ENCODE measurements at regions not wholly inside any gene's neighbourhood (a gene's known extent, or its start where the extent isn't known, plus 50 kb on each side); places are given as distances from the start of the nearest gene placed in this dataset.

DNA sequence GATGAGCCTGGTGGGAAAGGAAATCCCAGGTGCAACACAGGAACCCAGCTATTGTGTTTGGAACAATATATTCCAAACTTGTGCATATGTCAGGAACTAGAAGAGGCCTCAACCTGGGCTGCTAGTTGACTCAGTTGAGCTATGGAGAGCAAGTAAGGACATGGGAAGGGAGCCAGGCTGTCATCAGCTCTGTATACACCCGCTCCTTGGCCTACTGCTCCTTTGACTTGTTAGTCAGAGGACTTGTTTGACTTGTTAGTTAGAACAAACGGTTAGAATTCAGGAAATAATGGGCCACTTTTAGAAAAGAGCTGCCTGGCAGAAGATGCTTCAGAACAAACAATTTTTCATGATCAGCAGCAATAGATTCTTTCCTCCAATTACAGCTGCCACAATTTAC, 76.4 kb downstream of the CBLL2 start:
- Histone ChIP-seq H3K27me3 (ENCODE audit: control insufficient read depth in 2 of 2, insufficient read depth in 2 of 2, low read length in 2 of 2) (no peaks in the 10 kb centered on the region), H3K27ac (ENCODE audit: low read depth in 1 of 2, low read length in 2 of 2) (no peak overlapping the region), H3K79me2 (ENCODE audit: insufficient read depth, low read length) (no peaks in the 10 kb centered on the region), H3K36me3 (replicated peaks in 1 of 2; ENCODE audit: control insufficient read depth in 1 of 2, insufficient read depth in 2 of 2, low read length in 2 of 2) (no peaks in the 10 kb centered on the region), H3K4me3 (replicated peaks in 1 of 3; ENCODE audit: low read depth in 2 of 3, low read length in 3 of 3) (no peak overlapping the region), H3K4me1 (ENCODE audit: control insufficient read depth in 1 of 2, insufficient read depth in 2 of 2, low read length in 2 of 2) (no peaks in the 10 kb centered on the region), H4K20me1 (ENCODE audit: insufficient read depth, low read length) (no peaks in the 10 kb centered on the region), H2AFZ (ENCODE audit: insufficient read depth, low read depth, low read length, poor library complexity, severe bottlenecking) (no peak overlapping the region), H3K9ac (ENCODE audit: insufficient read depth, low read length, poor library complexity, severe bottlenecking) (no peak overlapping the region), H3K4me2 (replicated peaks; ENCODE audit: extremely low read depth, low read length, poor library complexity, severe bottlenecking) (no peak overlapping the region), H3K9me3 (replicated peaks in 1 of 2; ENCODE audit: control insufficient read depth in 1 of 2, insufficient read depth in 1 of 2, low read length in 2 of 2) (no peaks in the 10 kb centered on the region)
- Mint-ChIP-seq H3K27me3 (ENCODE audit: low read depth in 3 of 3) (no peaks in the 10 kb centered on the region), H3K36me3 (no peaks in the 10 kb centered on the region), H3K27ac (no peak overlapping the region), H3K9me3 (peaks cover 0 to 6% (median 2%) of the 10 kb centered on the region in 7 donors), H3K4me3 (no peak overlapping the region), H3K4me1 (no peaks in the 10 kb centered on the region)
- intact Hi-C loops (cut with micrococcal nuclease): no loop called here
- no CpG with 5 or more reads among the region's 2 CpGs for WGBS (ENCODE audit: insufficient coverage)
- no peak for DNase-seq
- no peak for TF ChIP-seq CTCF (IDR thresholded peaks at IDR 0.05)

DNA sequence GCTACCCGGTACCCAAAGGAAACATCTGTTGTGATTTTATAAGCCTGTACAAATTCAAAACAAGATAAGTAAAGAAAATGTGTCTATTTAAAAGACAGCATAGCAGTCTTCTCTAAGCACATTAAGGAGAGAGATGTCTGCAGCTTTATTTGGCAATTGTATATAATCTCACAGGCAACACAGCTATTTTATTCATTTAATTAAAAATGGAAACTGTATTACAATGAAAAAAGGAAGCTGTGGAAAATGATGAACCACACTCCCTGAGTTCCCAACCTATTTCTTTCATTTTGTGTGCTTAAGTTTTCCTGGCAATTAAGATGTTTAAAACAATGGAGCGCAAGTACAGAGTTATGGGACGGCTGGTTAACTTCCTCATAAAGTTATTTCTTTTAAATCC, 78.4 kb downstream of the CBLL2 start:
- DNase-seq: no peak
- no peak overlapping the region for H2AFZ ChIP-seq (ENCODE audit: insufficient read depth, low read depth, low read length, poor library complexity, severe bottlenecking)
- H4K20me1 ChIP-seq (ENCODE audit: insufficient read depth, low read length): no peaks in the 10 kb centered on the region
- Mint-ChIP-seq H3K4me1 (no peaks in the 10 kb centered on the region), H3K27ac (no peak overlapping the region), H3K9me3 (peaks cover 0 to 6% (median 2%) of the 10 kb centered on the region in 7 donors), H3K27me3 (ENCODE audit: low read depth in 3 of 3) (no peaks in the 10 kb centered on the region), H3K4me3 (no peak overlapping the region), H3K36me3 (no peaks in the 10 kb centered on the region)
- no peaks in the 10 kb centered on the region for H3K4me1 ChIP-seq (ENCODE audit: control insufficient read depth in 1 of 2, insufficient read depth in 2 of 2, low read length in 2 of 2)
- H3K27ac ChIP-seq (ENCODE audit: low read depth in 1 of 2, low read length in 2 of 2): no peak overlapping the region
- no peak overlapping the region for H3K4me2 ChIP-seq (replicated peaks; ENCODE audit: extremely low read depth, low read length, poor library complexity, severe bottlenecking)
- WGBS (ENCODE audit: insufficient coverage): no CpG with 5 or more reads among the region's 3 CpGs
- TF ChIP-seq CTCF (IDR thresholded peaks at IDR 0.05): no peak
- no peak overlapping the region for H3K9ac ChIP-seq (ENCODE audit: insufficient read depth, low read length, poor library complexity, severe bottlenecking)
- H3K36me3 ChIP-seq (replicated peaks in 1 of 2; ENCODE audit: control insufficient read depth in 1 of 2, insufficient read depth in 2 of 2, low read length in 2 of 2): no peaks in the 10 kb centered on the region
- H3K27me3 ChIP-seq (ENCODE audit: control insufficient read depth in 2 of 2, insufficient read depth in 2 of 2, low read length in 2 of 2): no peaks in the 10 kb centered on the region
- H3K4me3 ChIP-seq (replicated peaks in 1 of 3; ENCODE audit: low read depth in 2 of 3, low read length in 3 of 3): no peak overlapping the region
- no peaks in the 10 kb centered on the region for H3K9me3 ChIP-seq (replicated peaks in 1 of 2; ENCODE audit: control insufficient read depth in 1 of 2, insufficient read depth in 1 of 2, low read length in 2 of 2)
- H3K79me2 ChIP-seq (ENCODE audit: insufficient read depth, low read length): no peaks in the 10 kb centered on the region
- intact Hi-C loops (cut with micrococcal nuclease): no loop called here
